NCI-H774 (cell line): ENCODE measurements at regions not wholly inside any gene's neighbourhood (a gene's known extent, or its start where the extent isn't known, plus 50 kb on each side); places are given as distances from the start of the nearest gene placed in this dataset.
"Not testable (repeated sequence)": the region's sequence is repeated elsewhere in the genome, so short reads cannot be mapped to it uniquely, and the experiment has no call there.

Experiments used
- DNase-seq: peaks from one replicate; lab custom pipeline; 2025; lab: John Stamatoyannopoulos, UW

GRCh38 chr1:41981796-41982195, 63.1 kb upstream of the HIVEP3 start:
- no peak for DNase-seq

GRCh38 chr1:41980827-41981653, 62.3 kb upstream of the HIVEP3 start:
- no peak for DNase-seq

DNA sequence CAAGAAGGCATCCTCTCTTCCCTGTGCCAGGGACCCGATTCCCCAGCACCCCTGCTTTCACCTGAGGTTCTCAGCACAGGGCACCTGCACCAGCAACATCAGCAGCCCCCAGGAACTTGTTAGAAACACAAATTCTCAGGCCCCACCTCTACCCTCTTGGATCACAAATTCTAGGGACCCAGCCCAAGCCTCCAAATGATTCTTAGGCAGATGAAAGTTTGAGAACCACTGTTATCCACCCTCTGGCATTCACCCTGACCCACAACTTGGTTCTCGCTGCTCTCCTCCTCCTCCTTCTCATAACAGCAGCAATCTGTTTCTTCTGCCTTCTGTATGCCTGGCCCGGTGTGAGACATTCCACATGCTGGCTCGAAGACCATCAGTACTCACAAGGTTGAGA, 60.3 kb upstream of the HIVEP3 start:
- DNase-seq: no peak

- DNase-seq: peak; percentile 97
Measured at GRCh38 chr1:41977326-41977725, 58.6 kb upstream of the HIVEP3 start.

GRCh38 chr1:41976671-41977070, 57.9 kb upstream of the HIVEP3 start:
- DNase-seq: no peak

DNA sequence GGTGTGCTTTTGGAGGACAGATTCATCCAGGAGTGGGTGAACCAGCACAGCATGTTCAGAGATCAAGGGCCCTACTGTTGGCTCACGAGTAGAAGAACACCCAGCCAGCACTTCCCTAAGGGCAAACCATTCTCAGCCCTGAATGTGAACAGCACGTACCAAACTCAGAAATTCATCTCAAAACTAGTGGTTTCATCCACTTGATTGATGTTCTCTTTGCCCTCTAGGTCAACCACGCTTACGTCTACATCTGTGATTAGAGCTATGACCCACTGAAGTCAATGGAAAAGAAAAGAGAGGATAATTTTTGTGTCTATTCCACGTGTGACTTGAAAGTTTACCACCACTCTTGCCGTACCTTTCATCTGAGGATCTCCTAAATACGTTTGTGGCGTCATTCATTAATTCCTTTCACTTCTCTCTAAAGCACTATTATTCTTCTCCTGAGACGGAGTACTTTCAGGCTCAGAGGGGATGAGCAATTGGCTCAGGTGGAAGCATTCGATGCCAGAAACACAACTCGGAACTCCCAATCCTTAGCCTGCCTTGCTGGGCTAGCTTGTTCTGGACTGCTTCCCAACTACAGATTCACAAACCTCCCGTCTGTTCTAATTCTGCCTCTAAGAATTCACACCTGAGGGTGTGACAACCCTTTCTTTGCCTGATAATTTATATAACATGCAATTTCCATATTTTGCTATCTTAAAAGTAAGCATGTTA, 57.3 kb upstream of the HIVEP3 start:
- no peak for DNase-seq

DNA sequence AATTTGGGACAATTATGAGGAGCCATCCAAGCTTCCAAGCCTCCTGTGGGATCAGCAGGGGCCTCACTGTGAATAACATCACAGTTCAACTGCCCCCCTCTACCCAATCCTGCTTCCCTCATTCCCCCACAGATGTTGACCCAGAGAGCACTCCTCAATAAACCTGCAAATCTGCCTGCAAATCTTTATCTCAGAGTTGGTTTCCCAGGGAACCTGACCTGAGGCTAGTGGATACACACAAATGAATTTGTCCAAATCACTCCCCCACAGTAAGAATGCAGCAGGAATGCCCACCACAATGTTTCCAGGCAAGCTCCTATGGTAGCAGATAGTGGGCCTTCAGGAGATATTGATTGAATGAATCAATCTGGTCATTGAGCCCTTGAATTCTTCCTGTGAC, 56.4 kb upstream of the HIVEP3 start:
- no peak for DNase-seq

DNA sequence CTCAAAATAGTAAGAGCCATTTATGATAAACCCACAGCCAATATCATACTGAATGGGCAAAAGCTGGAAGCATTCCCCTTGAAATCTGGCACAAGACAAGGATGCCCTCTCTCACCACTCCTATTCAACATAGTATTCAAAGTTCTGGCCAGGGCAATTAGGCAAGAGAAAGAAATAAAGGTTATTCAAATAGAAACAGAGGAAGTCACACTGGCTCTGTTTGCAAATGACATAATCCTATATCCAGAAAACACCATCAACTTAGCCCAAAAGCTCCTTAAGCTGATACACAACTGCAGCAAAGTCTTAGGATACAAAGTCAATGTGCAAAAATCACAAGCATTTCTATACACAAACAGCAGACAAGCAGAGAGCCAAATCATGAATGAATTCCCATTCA, 49.8 kb upstream of the HIVEP3 start:
- DNase-seq: not testable (repeated sequence)
